ENCODE measurements at regions not wholly inside any gene's neighbourhood (a gene's known extent, or its start where the extent isn't known, plus 50 kb on each side); places are given as distances from the start of the nearest gene placed in this dataset.

- DNase-seq = no peak
Measured at GRCh38 chr6:145370559-145370958, 364.8 kb downstream of the EPM2A start.

- DNase-seq = no peak
Measured at GRCh38 chr6:145372671-145373151, 362.6 kb downstream of the EPM2A start.

GRCh38 chr6:145373826-145374225 is 361.5 kb downstream of the EPM2A start:
- peak; percentile 42 for DNase-seq

- no peak for DNase-seq
Measured at GRCh38 chr6:145374570-145374969, 360.8 kb downstream of the EPM2A start.

GRCh38 chr6:145375502-145375901 is 359.8 kb downstream of the EPM2A start:
- DNase-seq = no peak

- DNase-seq = no peak
Measured at GRCh38 chr6:145380186-145380585, 355.1 kb downstream of the EPM2A start.

GRCh38 chr6:145381941-145382340 is 353.4 kb downstream of the EPM2A start:
- no peak for DNase-seq

- no peak for DNase-seq
Measured at GRCh38 chr6:145383428-145383827, 351.9 kb downstream of the EPM2A start.

- no peak for DNase-seq
Measured at GRCh38 chr6:145384503-145384902, 350.8 kb downstream of the EPM2A start.

- DNase-seq = no peak
Measured at GRCh38 chr6:145396499-145396898, 338.8 kb downstream of the EPM2A start.

- DNase-seq = no peak
Measured at GRCh38 chr6:145400508-145400907, 334.8 kb downstream of the EPM2A start.

- DNase-seq = no peak
Measured at GRCh38 chr6:145405006-145405551, 330.2 kb downstream of the EPM2A start.

GRCh38 chr6:145406783-145407182 is 328.5 kb downstream of the EPM2A start:
- no peak for DNase-seq

- DNase-seq = no peak
Measured at GRCh38 chr6:145415616-145416015, 319.7 kb downstream of the EPM2A start.

GRCh38 chr6:145420599-145420998 is 314.7 kb downstream of the EPM2A start:
- DNase-seq = no peak

- DNase-seq = no peak
Measured at GRCh38 chr6:145423936-145424335, 311.4 kb downstream of the EPM2A start.

- no peak for DNase-seq
Measured at GRCh38 chr6:145427232-145427631, 308.1 kb downstream of the EPM2A start.

- no peak for DNase-seq
Measured at GRCh38 chr6:145428706-145429105, 306.6 kb downstream of the EPM2A start.

- no peak for DNase-seq
Measured at GRCh38 chr6:145442110-145442509, 293.2 kb downstream of the EPM2A start.

- no peak for DNase-seq
Measured at GRCh38 chr6:145445674-145446073, 289.6 kb downstream of the EPM2A start.

GRCh38 chr6:145451029-145451428 is 284.3 kb downstream of the EPM2A start:
- DNase-seq = no peak

GRCh38 chr6:145453376-145453775 is 281.9 kb downstream of the EPM2A start:
- DNase-seq = peak; percentile 12

GRCh38 chr6:145454006-145454405 is 281.3 kb downstream of the EPM2A start:
- DNase-seq = no peak

GRCh38 chr6:145457556-145457955 is 277.8 kb downstream of the EPM2A start:
- DNase-seq = peak; percentile 64

- DNase-seq = no peak
Measured at GRCh38 chr6:145468534-145468933, 266.8 kb downstream of the EPM2A start.

GRCh38 chr6:145469021-145469420 is 266.3 kb downstream of the EPM2A start:
- no peak for DNase-seq

Measured in NCI-H226 (cell line).